ENCODE measurements at regions not wholly inside any gene's neighbourhood (a gene's known extent, or its start where the extent isn't known, plus 50 kb on each side); places are given as distances from the start of the nearest gene placed in this dataset.

DNA sequence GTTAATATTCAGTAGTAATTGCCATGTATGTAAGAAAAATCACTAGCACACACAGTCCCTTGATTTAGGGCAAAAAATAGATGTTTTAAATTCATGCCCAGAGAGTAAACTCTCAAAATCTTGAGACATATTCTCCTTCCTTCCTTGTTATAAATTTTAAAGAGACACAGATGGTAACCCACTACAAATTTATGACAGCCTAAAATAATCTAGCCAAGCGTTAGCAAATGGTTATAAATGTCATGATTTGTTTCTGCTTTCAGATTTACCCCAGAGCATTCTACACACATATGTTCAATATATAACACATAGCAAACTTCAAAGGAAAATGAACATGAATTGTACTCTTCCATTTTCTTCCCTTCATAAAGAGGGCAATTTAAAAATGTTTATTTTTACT, 540.3 kb downstream of the TLL1 start:
- Histone ChIP-seq H3K36me3 (ENCODE audit: control insufficient read depth in 2 of 2, extremely low read depth in 1 of 2, insufficient read depth in 1 of 2, low read length in 1 of 2) (no peaks in the 10 kb centered on the region), H3K9me3 (no peaks in the 10 kb centered on the region), H3K4me1 (ENCODE audit: control insufficient read depth in 1 of 2, extremely low read depth in 1 of 2, insufficient read depth in 2 of 2, low read length in 2 of 2) (no peaks in the 10 kb centered on the region), H3K27ac (ENCODE audit: low read length) (no peak overlapping the region), H3K27me3 (replicated peaks in 1 of 2; ENCODE audit: control insufficient read depth in 2 of 2, extremely low read depth in 1 of 2, insufficient read depth in 2 of 2, low read length in 1 of 2) (no peaks in the 10 kb centered on the region), H3K4me3 (ENCODE audit: control insufficient read depth in 1 of 2, extremely low read depth in 1 of 2, low read length in 1 of 2) (no peak overlapping the region)
- DNase-seq (no peak), ATAC-seq (replicated peaks in 1 of 4) (no peak)
- WGBS (ENCODE audit: insufficient coverage) = no CpG with 5 or more reads among the region's 1 CpG
- no peak overlapping the region for H3K27ac Mint-ChIP-seq
- peaks cover 7 to 31% (median 15%) of the 10 kb centered on the region in 3 donors for H3K9me3 Mint-ChIP-seq
- ChIA-PET CTCF (no interaction called here), POLR2A (no interaction called here)
- no peaks in the 10 kb centered on the region for H3K4me1 Mint-ChIP-seq
- no peaks in the 10 kb centered on the region for H3K36me3 Mint-ChIP-seq
- H3K4me3 Mint-ChIP-seq = no peak overlapping the region
- no peaks in the 10 kb centered on the region for H3K27me3 Mint-ChIP-seq

DNA sequence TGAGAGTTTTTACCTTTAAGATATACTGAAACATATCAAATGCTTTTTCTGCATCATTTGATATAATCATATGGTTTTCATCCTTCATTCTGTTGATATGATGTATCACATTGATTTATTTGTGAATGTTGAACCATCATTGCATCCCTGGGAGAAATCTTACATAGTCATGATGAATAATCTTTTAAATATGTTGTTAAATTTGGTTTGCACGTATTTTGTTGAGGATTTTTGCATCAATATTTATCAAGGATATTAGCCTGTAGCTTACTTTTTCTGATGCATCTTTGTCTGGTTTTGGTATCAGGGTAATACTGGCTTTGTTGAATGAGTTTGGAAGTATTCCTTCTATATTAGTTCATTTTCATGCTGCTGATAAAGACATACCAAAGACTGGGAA, 541.4 kb downstream of the TLL1 start:
- H3K4me1 ChIP-seq (ENCODE audit: control insufficient read depth in 1 of 2, extremely low read depth in 1 of 2, insufficient read depth in 2 of 2, low read length in 2 of 2) = no peaks in the 10 kb centered on the region
- H3K9me3 ChIP-seq = no peaks in the 10 kb centered on the region
- no peaks in the 10 kb centered on the region for H3K27me3 Mint-ChIP-seq
- POLR2A ChIA-PET = no interaction called here
- H3K4me3 Mint-ChIP-seq = no peak overlapping the region
- H3K4me1 Mint-ChIP-seq = no peaks in the 10 kb centered on the region
- no peak for DNase-seq
- H3K9me3 Mint-ChIP-seq = peaks cover 7 to 30% (median 17%) of the 10 kb centered on the region in 3 donors
- ATAC-seq (replicated peaks in 1 of 4) = no peak
- no peaks in the 10 kb centered on the region for H3K36me3 ChIP-seq (ENCODE audit: control insufficient read depth in 2 of 2, extremely low read depth in 1 of 2, insufficient read depth in 1 of 2, low read length in 1 of 2)
- no peak overlapping the region for H3K4me3 ChIP-seq (ENCODE audit: control insufficient read depth in 1 of 2, extremely low read depth in 1 of 2, low read length in 1 of 2)
- no peak overlapping the region for H3K27ac ChIP-seq (ENCODE audit: low read length)
- CTCF ChIA-PET = no interaction called here
- WGBS (ENCODE audit: insufficient coverage) = no CpG with 5 or more reads among the region's 1 CpG
- H3K27me3 ChIP-seq (replicated peaks in 1 of 2; ENCODE audit: control insufficient read depth in 2 of 2, extremely low read depth in 1 of 2, insufficient read depth in 2 of 2, low read length in 1 of 2) = no peaks in the 10 kb centered on the region
- H3K27ac Mint-ChIP-seq = no peak overlapping the region
- H3K36me3 Mint-ChIP-seq = no peaks in the 10 kb centered on the region

DNA sequence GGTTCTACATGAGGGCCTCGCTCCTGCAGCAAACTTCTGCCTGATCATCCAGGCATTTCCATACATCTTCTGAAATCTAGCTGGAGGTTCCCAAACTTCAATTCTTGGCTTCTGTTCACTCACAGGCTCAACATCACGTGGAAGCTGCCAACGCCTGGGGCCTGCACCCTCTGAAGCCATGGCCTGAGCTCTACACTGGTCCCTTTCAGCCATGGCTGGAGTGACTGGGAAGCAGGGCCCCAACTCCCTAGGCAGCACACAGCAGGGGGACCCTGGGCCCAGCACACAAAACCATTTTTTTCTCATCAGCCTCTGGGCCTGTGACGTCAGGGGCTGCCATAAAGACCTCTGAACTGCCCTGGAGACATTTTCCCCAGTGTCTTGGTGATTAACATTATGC, 542.7 kb downstream of the TLL1 start:
- no peaks in the 10 kb centered on the region for H3K36me3 Mint-ChIP-seq
- CTCF ChIA-PET = no interaction called here
- H3K27me3 Mint-ChIP-seq = no peaks in the 10 kb centered on the region
- Histone ChIP-seq H3K36me3 (ENCODE audit: control insufficient read depth in 2 of 2, extremely low read depth in 1 of 2, insufficient read depth in 1 of 2, low read length in 1 of 2) (no peaks in the 10 kb centered on the region), H3K9me3 (no peaks in the 10 kb centered on the region), H3K4me3 (ENCODE audit: control insufficient read depth in 1 of 2, extremely low read depth in 1 of 2, low read length in 1 of 2) (no peak overlapping the region), H3K27ac (ENCODE audit: low read length) (no peak overlapping the region), H3K4me1 (ENCODE audit: control insufficient read depth in 1 of 2, extremely low read depth in 1 of 2, insufficient read depth in 2 of 2, low read length in 2 of 2) (no peaks in the 10 kb centered on the region), H3K27me3 (replicated peaks in 1 of 2; ENCODE audit: control insufficient read depth in 2 of 2, extremely low read depth in 1 of 2, insufficient read depth in 2 of 2, low read length in 1 of 2) (no peaks in the 10 kb centered on the region)
- no peak overlapping the region for H3K4me3 Mint-ChIP-seq
- POLR2A ChIA-PET = no interaction called here
- H3K27ac Mint-ChIP-seq = no peak overlapping the region
- ATAC-seq (replicated peaks in 1 of 4) = no peak
- WGBS (ENCODE audit: insufficient coverage) = 51% methylated on average over 3 of the region's 4 CpGs
- DNase-seq = no peak
- peaks cover 7 to 30% (median 16%) of the 10 kb centered on the region in 3 donors for H3K9me3 Mint-ChIP-seq
- H3K4me1 Mint-ChIP-seq = no peaks in the 10 kb centered on the region

DNA sequence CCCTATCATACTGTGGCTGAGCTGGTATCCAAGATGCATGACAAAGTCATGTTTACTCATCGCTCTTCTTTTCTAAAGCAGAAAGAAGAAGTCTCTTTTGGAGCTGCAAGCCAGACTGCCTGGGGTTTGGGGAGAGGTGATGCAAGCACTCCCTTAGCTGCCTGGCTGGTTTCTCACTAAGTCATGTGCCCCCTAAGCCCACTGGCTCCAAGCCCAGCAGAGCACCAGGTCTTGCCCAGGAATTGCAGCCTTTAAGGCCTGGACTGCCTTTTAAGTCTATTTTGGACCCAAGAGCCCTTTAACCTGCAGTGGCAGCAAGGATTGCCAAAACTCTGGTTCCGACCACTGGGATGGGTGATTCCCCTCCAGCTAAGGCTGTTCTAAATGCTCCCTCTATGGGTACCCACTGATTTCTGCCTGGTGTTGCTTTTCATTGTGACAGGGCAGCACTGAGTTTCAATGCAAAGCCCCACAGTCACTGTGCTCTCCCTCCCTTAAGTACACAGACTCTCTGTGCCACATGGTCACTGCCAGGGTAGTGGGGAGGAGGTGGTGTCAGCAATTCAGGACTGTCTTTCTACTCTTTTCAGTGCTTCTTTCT, 548.6 kb downstream of the TLL1 start:
- ChIA-PET CTCF (no interaction called here), POLR2A (no interaction called here)
- no peak overlapping the region for H3K4me3 ChIP-seq (ENCODE audit: control insufficient read depth in 1 of 2, extremely low read depth in 1 of 2, low read length in 1 of 2)
- Mint-ChIP-seq H3K27ac (no peak overlapping the region), H3K36me3 (no peaks in the 10 kb centered on the region), H3K4me3 (no peak overlapping the region), H3K9me3 (peaks cover 0 to 17% (median 10%) of the 10 kb centered on the region in 3 donors), H3K27me3 (no peaks in the 10 kb centered on the region), H3K4me1 (no peaks in the 10 kb centered on the region)
- H3K9me3 ChIP-seq = peaks cover 3% of the 10 kb centered on the region
- H3K4me1 ChIP-seq (ENCODE audit: control insufficient read depth in 1 of 2, extremely low read depth in 1 of 2, insufficient read depth in 2 of 2, low read length in 2 of 2) = no peaks in the 10 kb centered on the region
- H3K36me3 ChIP-seq (ENCODE audit: control insufficient read depth in 2 of 2, extremely low read depth in 1 of 2, insufficient read depth in 1 of 2, low read length in 1 of 2) = no peaks in the 10 kb centered on the region
- no peak for ATAC-seq (replicated peaks in 1 of 4)
- H3K27me3 ChIP-seq (replicated peaks in 1 of 2; ENCODE audit: control insufficient read depth in 2 of 2, extremely low read depth in 1 of 2, insufficient read depth in 2 of 2, low read length in 1 of 2) = no peaks in the 10 kb centered on the region
- 100% methylated on average over 1 of the region's 2 CpGs for WGBS (ENCODE audit: insufficient coverage)
- H3K27ac ChIP-seq (ENCODE audit: low read length) = no peak overlapping the region
- DNase-seq = no peak

DNA sequence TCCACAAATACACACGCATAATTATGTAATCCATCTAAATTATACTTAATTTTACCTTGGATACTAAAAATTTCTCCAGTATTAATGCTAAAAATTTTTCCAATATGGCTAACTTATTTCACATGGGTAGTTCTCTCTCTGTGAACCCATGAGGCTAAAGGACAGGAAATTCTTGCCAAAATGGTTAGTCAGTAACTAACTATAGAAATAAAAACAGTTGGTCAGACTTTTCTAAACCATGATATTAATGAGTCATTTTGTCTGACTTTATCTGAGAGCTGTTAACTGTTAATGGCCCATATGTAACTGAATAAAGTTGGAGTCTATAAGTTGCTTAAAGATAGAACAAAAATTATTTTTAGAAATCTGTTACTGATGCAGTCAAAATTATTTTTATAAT, 549.4 kb downstream of the TLL1 start:
- Mint-ChIP-seq H3K4me3 (no peak overlapping the region), H3K4me1 (no peaks in the 10 kb centered on the region), H3K27me3 (no peaks in the 10 kb centered on the region), H3K36me3 (no peaks in the 10 kb centered on the region), H3K9me3 (peaks cover 0 to 12% (median 5%) of the 10 kb centered on the region in 3 donors), H3K27ac (no peak overlapping the region)
- H3K4me1 ChIP-seq (ENCODE audit: control insufficient read depth in 1 of 2, extremely low read depth in 1 of 2, insufficient read depth in 2 of 2, low read length in 2 of 2) = no peaks in the 10 kb centered on the region
- no peak overlapping the region for H3K4me3 ChIP-seq (ENCODE audit: control insufficient read depth in 1 of 2, extremely low read depth in 1 of 2, low read length in 1 of 2)
- peaks cover 3% of the 10 kb centered on the region for H3K9me3 ChIP-seq
- WGBS (ENCODE audit: insufficient coverage) = no CpG with 5 or more reads among the region's 1 CpG
- ChIA-PET CTCF (no interaction called here), POLR2A (no interaction called here)
- H3K27ac ChIP-seq (ENCODE audit: low read length) = no peak overlapping the region
- H3K27me3 ChIP-seq (replicated peaks in 1 of 2; ENCODE audit: control insufficient read depth in 2 of 2, extremely low read depth in 1 of 2, insufficient read depth in 2 of 2, low read length in 1 of 2) = no peaks in the 10 kb centered on the region
- no peak for DNase-seq
- no peak for ATAC-seq (replicated peaks in 1 of 4)
- H3K36me3 ChIP-seq (ENCODE audit: control insufficient read depth in 2 of 2, extremely low read depth in 1 of 2, insufficient read depth in 1 of 2, low read length in 1 of 2) = no peaks in the 10 kb centered on the region

DNA sequence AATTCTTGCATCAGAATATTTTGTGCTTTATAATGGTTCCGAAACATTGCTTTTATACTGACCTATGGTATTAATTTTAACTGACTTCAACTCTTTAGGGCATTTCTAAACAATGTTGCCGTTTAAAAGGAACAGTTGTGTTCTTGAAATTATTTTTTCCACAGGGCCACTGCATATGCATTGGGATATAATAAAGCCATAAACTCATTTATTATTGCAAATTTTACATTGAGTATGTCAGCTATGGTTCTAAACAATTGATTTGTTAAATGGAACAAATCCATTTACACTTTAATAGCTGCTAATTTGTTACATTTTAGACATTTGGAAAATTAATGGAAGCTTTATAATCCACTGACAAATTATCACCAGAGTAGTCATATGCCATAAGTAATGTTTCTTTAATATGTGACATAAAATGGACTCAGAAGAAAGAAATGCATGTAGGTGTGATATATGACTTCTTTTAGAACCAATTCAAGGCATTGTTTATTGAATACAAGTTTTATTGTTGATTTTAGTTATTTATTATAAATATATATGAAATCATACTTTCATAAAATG, 553.3 kb downstream of the TLL1 start:
- WGBS (ENCODE audit: insufficient coverage) = no CpG with 5 or more reads among the region's 2 CpGs
- Histone ChIP-seq H3K4me3 (ENCODE audit: control insufficient read depth in 1 of 2, extremely low read depth in 1 of 2, low read length in 1 of 2) (no peak overlapping the region), H3K27me3 (replicated peaks in 1 of 2; ENCODE audit: control insufficient read depth in 2 of 2, extremely low read depth in 1 of 2, insufficient read depth in 2 of 2, low read length in 1 of 2) (no peaks in the 10 kb centered on the region), H3K27ac (ENCODE audit: low read length) (no peak overlapping the region), H3K9me3 (peaks cover 3% of the 10 kb centered on the region), H3K4me1 (ENCODE audit: control insufficient read depth in 1 of 2, extremely low read depth in 1 of 2, insufficient read depth in 2 of 2, low read length in 2 of 2) (no peaks in the 10 kb centered on the region), H3K36me3 (ENCODE audit: control insufficient read depth in 2 of 2, extremely low read depth in 1 of 2, insufficient read depth in 1 of 2, low read length in 1 of 2) (no peaks in the 10 kb centered on the region)
- H3K36me3 Mint-ChIP-seq = no peaks in the 10 kb centered on the region
- DNase-seq (no peak), ATAC-seq (replicated peaks in 1 of 4) (no peak)
- CTCF ChIA-PET = no interaction called here
- H3K4me3 Mint-ChIP-seq = no peak overlapping the region
- no peaks in the 10 kb centered on the region for H3K4me1 Mint-ChIP-seq
- no peaks in the 10 kb centered on the region for H3K27me3 Mint-ChIP-seq
- POLR2A ChIA-PET = no interaction called here
- H3K27ac Mint-ChIP-seq = no peak overlapping the region
- peaks cover 0 to 10% (median 3%) of the 10 kb centered on the region in 3 donors for H3K9me3 Mint-ChIP-seq

DNA sequence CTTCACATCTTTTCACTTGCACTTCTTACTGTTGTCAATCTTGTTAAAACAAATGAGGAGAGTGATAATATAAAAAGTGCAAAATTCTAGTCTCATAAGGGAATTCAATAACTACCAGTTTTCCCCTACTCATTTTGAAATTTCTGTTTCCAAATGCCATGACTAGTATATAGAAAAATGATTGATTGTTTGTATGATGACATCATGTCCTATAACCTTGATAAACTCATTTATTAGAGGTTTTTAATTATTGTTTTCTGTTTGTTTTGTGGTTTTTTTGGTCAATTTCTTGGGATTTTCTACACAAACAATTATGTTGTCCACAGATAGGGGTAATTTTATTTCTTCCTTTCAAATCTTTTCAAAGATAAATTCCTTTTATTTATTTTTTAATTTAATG, 559.1 kb downstream of the TLL1 start:
- Histone ChIP-seq H3K27me3 (replicated peaks in 1 of 2; ENCODE audit: control insufficient read depth in 2 of 2, extremely low read depth in 1 of 2, insufficient read depth in 2 of 2, low read length in 1 of 2) (no peaks in the 10 kb centered on the region), H3K4me3 (ENCODE audit: control insufficient read depth in 1 of 2, extremely low read depth in 1 of 2, low read length in 1 of 2) (no peak overlapping the region), H3K27ac (ENCODE audit: low read length) (no peak overlapping the region), H3K36me3 (ENCODE audit: control insufficient read depth in 2 of 2, extremely low read depth in 1 of 2, insufficient read depth in 1 of 2, low read length in 1 of 2) (no peaks in the 10 kb centered on the region), H3K9me3 (no peaks in the 10 kb centered on the region), H3K4me1 (ENCODE audit: control insufficient read depth in 1 of 2, extremely low read depth in 1 of 2, insufficient read depth in 2 of 2, low read length in 2 of 2) (no peaks in the 10 kb centered on the region)
- Mint-ChIP-seq H3K4me1 (no peaks in the 10 kb centered on the region), H3K36me3 (no peaks in the 10 kb centered on the region), H3K9me3 (peaks cover 5 to 8% (median 5%) of the 10 kb centered on the region in 3 donors), H3K4me3 (no peak overlapping the region), H3K27me3 (no peaks in the 10 kb centered on the region), H3K27ac (no peak overlapping the region)
- ATAC-seq (replicated peaks in 1 of 4) (no peak), DNase-seq (no peak)
- ChIA-PET CTCF (no interaction called here), POLR2A (no interaction called here)
